SU-DHL-6 (cell line): ENCODE measurements at regions not wholly inside any gene's neighbourhood (a gene's known extent, or its start where the extent isn't known, plus 50 kb on each side); places are given as distances from the start of the nearest gene placed in this dataset.

ENCODE experiments used
- H2AFZ ChIP-seq: fragments of 200-600 bp; sonication (generic); 2 replicates; pipeline ENCODE4 v1.6.1; 2014; ENCODE audit warnings: low read depth, mild to moderate bottlenecking, moderate library complexity, mixed read lengths, antibody characterized with exemption, low read length; ENCODE audit not compliant: severe bottlenecking
- H3F3A ChIP-seq: fragments of 200-600 bp; shearing (Covaris generic); 2 replicates; pipeline ENCODE4 v1.6.0; 2016; ENCODE audit warnings: antibody characterized with exemption, mild to moderate bottlenecking; ENCODE audit not compliant: insufficient read depth
- H3K27ac ChIP-seq: fragments of 200-600 bp; sonication (generic); 2 replicates; pipeline ENCODE4 v1.5.1; 2016; ENCODE audit warnings: low read depth, mild to moderate bottlenecking, low read length, moderate library complexity, mixed read lengths
- H3K27me3 ChIP-seq: fragments of 200-600 bp; sonication (generic), shearing (Covaris generic); 2 replicates; pipeline ENCODE4 v1.6.0; 2014; ENCODE audit warnings: mild to moderate bottlenecking, low read length
- H3K36me3 ChIP-seq: fragments of 200-600 bp; sonication (generic); 2 replicates; pipeline ENCODE4 v1.6.1; 2014; ENCODE audit warnings: mild to moderate bottlenecking, low read length, mixed read lengths
- H3K4me2 ChIP-seq: fragments of 300-600, 200-600 bp; shearing (Covaris generic), sonication (generic); 2 replicates; pipeline ENCODE4 v1.6.0; 2014; ENCODE audit warnings: low read length, low read depth, mild to moderate bottlenecking; ENCODE audit not compliant: poor library complexity, severe bottlenecking
- H3K4me3 ChIP-seq: fragments of 200-600 bp; sonication (generic); 2 replicates; pipeline ENCODE4 v1.5.1; 2014; ENCODE audit warnings: antibody characterized with exemption, low read length, mild to moderate bottlenecking, mixed read lengths; ENCODE audit not compliant: insufficient read depth, poor library complexity, severe bottlenecking
- H3K79me2 ChIP-seq: fragments of 200-600 bp; sonication (generic); 2 replicates; pipeline ENCODE4 v1.6.1; 2014; ENCODE audit warnings: mild to moderate bottlenecking, low read length, moderate library complexity; ENCODE audit not compliant: insufficient read depth
- H3K9ac ChIP-seq: fragments of 200-600 bp; sonication (generic); 2 replicates; pipeline ENCODE4 v1.7.0; 2014; ENCODE audit warnings: mild to moderate bottlenecking, low read length
- H3K9me2 ChIP-seq: fragments of 200-600 bp; sonication (generic); replicated peaks from 2 replicates; pipeline ENCODE4 v1.6.1; 2014; ENCODE audit warnings: low read length; ENCODE audit not compliant: insufficient read depth
- H3K9me3 ChIP-seq: fragments of 200-600 bp; sonication (generic); 2 replicates; pipeline ENCODE4 v1.6.1; 2014; ENCODE audit warnings: low read length, mixed read lengths; ENCODE audit not compliant: insufficient read depth
- H4K20me1 ChIP-seq: fragments of 200-600 bp; sonication (generic); 2 replicates; pipeline ENCODE4 v1.6.1; 2014; ENCODE audit warnings: low read depth, mild to moderate bottlenecking, antibody characterized with exemption, low read length, moderate library complexity, mixed read lengths
- EZH2phosphoT487 ChIP-seq: fragments of 200-600 bp; sonication (generic), shearing (Covaris generic); conservative IDR thresholded peaks from 2 replicates; pipeline ENCODE4 v1.6.1; 2018; ENCODE audit warnings: mild to moderate bottlenecking, antibody characterized with exemption, low read length, moderate library complexity, mixed read lengths
- TF ChIP-seq, protein P1 (sequence below): fragments of 200-600 bp; sonication (generic); IDR thresholded peaks from one replicate; pipeline ENCODE4 v1.5.1; 2017; ENCODE audit warnings: antibody characterized with exemption, mild to moderate bottlenecking, low read length, moderate library complexity; ENCODE audit not compliant: insufficient read depth, poor library complexity, severe bottlenecking

DNA sequence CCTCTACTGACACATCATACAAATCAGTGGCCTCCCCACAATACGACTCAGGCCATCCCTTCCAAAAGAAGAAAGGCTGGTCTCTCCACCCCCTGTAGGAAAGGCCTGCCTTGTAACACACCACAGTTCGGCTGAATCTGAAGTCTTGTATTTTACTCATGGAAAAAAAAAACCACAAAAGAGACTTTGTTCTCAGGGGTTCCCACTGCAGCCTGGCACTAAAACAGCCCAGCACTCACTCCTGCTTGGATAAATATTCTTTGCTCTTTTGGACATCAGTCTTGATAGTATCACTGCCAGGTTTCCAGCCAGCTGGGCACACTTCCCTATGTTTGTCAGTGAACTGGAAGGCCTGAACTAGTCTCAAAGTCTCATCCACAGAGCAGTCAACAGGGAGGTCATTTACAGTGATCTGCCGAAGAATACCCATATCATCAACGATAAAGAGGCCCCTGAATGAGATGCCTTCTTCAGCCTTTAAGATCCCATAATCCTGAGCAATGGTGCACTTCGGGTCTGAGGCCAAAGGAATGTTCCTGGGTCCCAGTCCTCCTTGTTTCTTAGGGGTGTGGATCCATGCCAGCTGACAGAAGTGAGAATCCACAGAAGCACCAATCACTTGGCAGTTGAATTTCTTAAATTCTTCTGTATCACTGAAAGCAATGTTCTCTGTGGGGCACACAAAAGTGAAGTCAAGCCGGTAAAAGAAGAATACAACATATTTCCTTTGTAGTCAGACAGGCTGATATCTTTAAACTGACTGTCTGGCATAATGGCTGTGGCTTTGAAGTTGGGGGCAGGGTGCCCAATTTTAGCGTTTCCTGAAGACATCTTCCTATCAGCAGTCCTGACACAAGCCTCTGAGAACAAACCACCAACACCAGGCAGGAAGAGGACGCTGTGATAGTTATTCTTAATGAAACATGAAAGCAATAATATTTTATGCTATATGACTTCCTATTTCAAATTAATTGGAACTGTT is 198.1 kb downstream of the LURAP1L start:
- no peak overlapping the region for H2AFZ ChIP-seq
- H3F3A ChIP-seq = no peaks in the 10 kb centered on the region
- H3K27me3 ChIP-seq = no peaks in the 10 kb centered on the region
- H3K4me2 ChIP-seq = no peak overlapping the region
- no peak for TF ChIP-seq EZH2phosphoT487
- TF ChIP-seq, protein P1, sequence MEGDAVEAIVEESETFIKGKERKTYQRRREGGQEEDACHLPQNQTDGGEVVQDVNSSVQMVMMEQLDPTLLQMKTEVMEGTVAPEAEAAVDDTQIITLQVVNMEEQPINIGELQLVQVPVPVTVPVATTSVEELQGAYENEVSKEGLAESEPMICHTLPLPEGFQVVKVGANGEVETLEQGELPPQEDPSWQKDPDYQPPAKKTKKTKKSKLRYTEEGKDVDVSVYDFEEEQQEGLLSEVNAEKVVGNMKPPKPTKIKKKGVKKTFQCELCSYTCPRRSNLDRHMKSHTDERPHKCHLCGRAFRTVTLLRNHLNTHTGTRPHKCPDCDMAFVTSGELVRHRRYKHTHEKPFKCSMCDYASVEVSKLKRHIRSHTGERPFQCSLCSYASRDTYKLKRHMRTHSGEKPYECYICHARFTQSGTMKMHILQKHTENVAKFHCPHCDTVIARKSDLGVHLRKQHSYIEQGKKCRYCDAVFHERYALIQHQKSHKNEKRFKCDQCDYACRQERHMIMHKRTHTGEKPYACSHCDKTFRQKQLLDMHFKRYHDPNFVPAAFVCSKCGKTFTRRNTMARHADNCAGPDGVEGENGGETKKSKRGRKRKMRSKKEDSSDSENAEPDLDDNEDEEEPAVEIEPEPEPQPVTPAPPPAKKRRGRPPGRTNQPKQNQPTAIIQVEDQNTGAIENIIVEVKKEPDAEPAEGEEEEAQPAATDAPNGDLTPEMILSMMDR = no peak
- H3K9me3 ChIP-seq = no peaks in the 10 kb centered on the region
- H3K9me2 ChIP-seq = no peaks in the 10 kb centered on the region
- no peaks in the 10 kb centered on the region for H4K20me1 ChIP-seq
- H3K27ac ChIP-seq = no peak overlapping the region
- no peak overlapping the region for H3K4me3 ChIP-seq
- no peak overlapping the region for H3K9ac ChIP-seq
- H3K79me2 ChIP-seq = no peaks in the 10 kb centered on the region
- H3K36me3 ChIP-seq = no peaks in the 10 kb centered on the region

DNA sequence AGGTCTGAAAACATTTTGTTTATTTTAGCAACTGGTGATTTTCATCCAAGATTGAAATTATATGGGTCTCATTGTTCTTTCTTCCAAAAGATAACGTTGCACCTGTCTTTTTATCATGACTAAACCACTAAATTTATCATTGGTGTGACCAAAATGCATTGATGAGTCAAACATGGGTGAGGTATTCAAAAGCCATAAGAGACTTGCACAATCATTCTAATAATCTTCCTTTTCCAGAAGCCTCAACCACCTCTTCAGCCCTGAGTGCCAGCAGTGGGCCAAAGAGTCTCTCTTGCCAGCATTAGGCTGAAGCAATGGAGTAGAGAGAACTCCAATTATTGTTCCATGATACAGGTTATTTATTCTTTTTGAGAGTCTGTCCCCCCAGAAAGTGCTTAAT is 198.9 kb downstream of the LURAP1L start:
- H3K27me3 ChIP-seq = no peaks in the 10 kb centered on the region
- TF ChIP-seq EZH2phosphoT487 = no peak
- TF ChIP-seq, protein P1 = no peak
- no peaks in the 10 kb centered on the region for H3F3A ChIP-seq
- no peak overlapping the region for H3K4me2 ChIP-seq
- H3K79me2 ChIP-seq = no peaks in the 10 kb centered on the region
- no peak overlapping the region for H3K4me3 ChIP-seq
- H3K9me2 ChIP-seq = no peaks in the 10 kb centered on the region
- H3K9me3 ChIP-seq = no peaks in the 10 kb centered on the region
- no peak overlapping the region for H3K9ac ChIP-seq
- no peaks in the 10 kb centered on the region for H3K36me3 ChIP-seq
- H4K20me1 ChIP-seq = no peaks in the 10 kb centered on the region
- no peak overlapping the region for H3K27ac ChIP-seq
- H2AFZ ChIP-seq = no peak overlapping the region

DNA sequence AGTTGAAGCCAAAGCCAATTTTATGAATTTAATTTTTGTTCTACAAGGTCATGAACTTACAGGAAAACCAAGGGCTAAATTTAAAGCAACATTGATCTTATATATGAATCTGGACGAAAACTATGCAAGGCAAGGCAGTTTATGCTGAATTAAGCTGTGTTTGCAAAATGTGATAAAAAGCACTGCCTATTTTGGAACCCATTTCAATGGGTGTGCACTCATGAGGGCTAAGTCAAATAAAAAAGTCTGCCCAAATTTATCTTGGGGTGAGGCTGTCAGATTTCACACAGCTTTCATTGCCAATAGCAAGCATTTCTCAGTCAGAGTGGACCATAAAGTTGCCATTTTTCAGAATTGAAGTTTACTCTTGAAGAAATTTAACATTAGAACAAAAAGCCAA is 199.9 kb downstream of the LURAP1L start:
- H3K4me3 ChIP-seq = no peak overlapping the region
- no peaks in the 10 kb centered on the region for H3K36me3 ChIP-seq
- no peak overlapping the region for H3K4me2 ChIP-seq
- H3K9me3 ChIP-seq = no peaks in the 10 kb centered on the region
- no peaks in the 10 kb centered on the region for H3K79me2 ChIP-seq
- no peak overlapping the region for H3K27ac ChIP-seq
- H2AFZ ChIP-seq = no peak overlapping the region
- TF ChIP-seq, protein P1 = no peak
- TF ChIP-seq EZH2phosphoT487 = no peak
- H3K9ac ChIP-seq = no peak overlapping the region
- H3K9me2 ChIP-seq = no peaks in the 10 kb centered on the region
- H3K27me3 ChIP-seq = no peaks in the 10 kb centered on the region
- no peaks in the 10 kb centered on the region for H4K20me1 ChIP-seq
- no peaks in the 10 kb centered on the region for H3F3A ChIP-seq
